ENCODE measurements at regions not wholly inside any gene's neighbourhood (a gene's known extent, or its start where the extent isn't known, plus 50 kb on each side); places are given as distances from the start of the nearest gene placed in this dataset.

DNA sequence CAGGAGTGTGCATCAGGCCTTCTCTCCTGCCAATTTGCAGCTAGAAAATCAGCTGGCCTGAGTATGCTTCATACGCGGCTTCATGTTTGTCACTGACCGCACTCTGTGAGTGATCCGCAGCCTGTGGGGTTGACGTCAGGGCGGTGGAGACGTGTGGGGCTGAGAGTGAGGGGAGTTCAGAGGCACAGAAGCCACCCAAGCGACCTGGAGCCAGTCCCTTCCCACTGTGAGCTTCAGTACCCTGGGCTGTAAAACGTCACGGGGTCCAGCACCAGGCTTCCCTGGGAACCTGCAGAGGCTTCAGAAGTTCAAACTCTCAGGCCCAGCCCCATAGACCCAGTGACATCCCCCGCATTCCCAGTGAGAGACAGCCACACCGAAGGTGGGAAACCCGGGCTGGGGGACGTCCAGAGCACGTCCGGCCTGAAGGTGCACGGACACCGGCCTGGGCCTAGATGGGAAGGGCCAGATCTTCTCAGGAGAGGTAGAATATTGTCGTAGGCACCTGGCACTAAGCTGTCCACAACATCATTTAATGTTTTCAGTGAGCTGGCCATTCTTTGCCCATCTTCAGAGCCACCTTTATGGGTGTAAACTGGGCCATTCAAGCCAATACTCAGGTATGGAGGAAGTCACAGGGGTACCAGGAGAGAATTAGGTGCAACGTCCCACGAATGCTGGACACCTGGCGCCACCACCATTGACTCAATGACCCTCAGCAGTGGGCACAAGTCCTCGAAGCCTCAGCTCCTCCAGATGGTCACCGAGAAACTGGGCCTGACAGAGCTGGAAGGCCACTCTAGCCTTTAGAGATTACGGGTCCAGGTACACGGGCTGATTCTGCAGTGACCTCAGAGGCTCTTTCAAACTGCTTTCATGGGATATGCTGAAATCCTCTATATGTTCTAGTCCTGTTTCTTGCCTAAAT is 235.6 kb upstream of the MYT1L start:
- TF ChIP-seq EP300 (IDR thresholded peaks at IDR 0.05) (no peak), POLR2A (IDR thresholded peaks at IDR 0.05) (no peak), POLR2AphosphoS5 (IDR thresholded peaks at IDR 0.05) (no peak)
- TF ChIP-seq, protein P1, sequence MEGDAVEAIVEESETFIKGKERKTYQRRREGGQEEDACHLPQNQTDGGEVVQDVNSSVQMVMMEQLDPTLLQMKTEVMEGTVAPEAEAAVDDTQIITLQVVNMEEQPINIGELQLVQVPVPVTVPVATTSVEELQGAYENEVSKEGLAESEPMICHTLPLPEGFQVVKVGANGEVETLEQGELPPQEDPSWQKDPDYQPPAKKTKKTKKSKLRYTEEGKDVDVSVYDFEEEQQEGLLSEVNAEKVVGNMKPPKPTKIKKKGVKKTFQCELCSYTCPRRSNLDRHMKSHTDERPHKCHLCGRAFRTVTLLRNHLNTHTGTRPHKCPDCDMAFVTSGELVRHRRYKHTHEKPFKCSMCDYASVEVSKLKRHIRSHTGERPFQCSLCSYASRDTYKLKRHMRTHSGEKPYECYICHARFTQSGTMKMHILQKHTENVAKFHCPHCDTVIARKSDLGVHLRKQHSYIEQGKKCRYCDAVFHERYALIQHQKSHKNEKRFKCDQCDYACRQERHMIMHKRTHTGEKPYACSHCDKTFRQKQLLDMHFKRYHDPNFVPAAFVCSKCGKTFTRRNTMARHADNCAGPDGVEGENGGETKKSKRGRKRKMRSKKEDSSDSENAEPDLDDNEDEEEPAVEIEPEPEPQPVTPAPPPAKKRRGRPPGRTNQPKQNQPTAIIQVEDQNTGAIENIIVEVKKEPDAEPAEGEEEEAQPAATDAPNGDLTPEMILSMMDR (IDR thresholded peaks at IDR 0.05): no peak
- no peaks in the 10 kb centered on the region for H3K9me3 ChIP-seq
- 83 to 90% methylated on average over 10 to 23 of the region's 26 CpGs for WGBS, 2 donors

DNA sequence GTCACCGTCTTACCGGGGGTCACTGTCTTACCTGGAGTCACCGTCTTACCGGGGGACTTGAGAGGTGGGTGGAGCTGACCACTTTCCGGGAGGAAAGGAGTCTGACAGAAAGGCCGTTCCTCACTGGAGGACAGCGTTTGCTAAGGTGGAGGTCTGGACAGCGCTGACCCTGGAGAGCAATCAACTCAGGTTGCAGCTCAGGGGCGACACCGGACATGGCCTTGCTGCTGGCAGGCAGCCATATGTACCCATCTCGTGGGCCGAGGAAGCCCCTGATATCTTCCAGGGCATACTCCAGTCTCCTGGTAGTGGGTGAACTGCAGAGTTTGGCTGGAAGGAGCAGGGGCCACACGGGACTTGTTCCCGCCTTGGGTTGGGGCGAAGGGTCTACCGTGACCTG is 234.6 kb upstream of the MYT1L start:
- WGBS, 2 donors: 89 to 90% methylated on average over 10 to 16 of the region's 16 CpGs

More for the DNA sequence above, 235.6 kb upstream of the MYT1L start:
- Histone ChIP-seq H3K4me3 (no peak overlapping the region), H3K4me1 (no peaks in the 10 kb centered on the region), H3K36me3 (no peaks in the 10 kb centered on the region), H3K27ac (no peak overlapping the region), H3K27me3 (no peaks in the 10 kb centered on the region)
- DNase-seq (no peak), ATAC-seq (ENCODE audit: low FRiP score in 2 of 2) (no peak)

DNA sequence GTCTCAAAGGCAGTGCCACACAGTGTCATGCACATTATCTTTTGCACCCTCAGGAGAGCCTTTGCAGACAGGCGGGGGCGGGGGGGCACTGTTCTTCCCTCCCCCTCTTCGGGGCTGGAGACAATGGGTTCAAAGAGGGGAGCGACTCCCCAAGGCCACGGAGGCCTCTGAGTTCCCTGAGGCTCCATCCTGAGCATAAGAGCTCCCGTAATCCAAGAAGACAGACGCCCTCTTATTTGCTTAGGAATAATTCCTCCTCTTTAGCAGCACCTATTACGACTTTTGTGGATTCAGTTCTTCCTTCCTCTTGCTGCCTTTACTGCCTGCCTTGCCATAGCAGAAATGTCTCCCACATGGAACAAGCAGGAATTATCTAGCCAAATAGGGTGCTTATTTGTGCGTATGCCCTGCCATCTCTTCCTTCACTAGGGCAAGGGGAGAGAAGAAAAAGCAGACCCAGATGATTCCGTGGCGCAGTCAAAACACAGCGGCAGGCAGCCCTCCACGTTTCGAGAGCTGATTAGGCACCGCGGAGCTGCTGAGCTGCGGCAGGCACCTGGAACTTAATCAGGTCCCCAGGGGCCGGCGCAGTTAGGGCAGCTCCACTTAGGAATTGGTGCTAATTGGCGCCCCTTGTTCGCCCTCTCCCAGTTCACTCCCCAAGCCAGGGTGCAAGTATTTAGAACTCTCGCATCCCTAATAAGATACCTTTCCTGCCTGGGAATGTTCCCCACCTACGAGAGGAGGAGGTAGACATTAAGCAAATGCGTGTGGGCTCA is 233.4 kb upstream of the MYT1L start:
- DNase-seq: no peak
- no peaks in the 10 kb centered on the region for H3K36me3 ChIP-seq

More for the DNA sequence above, 234.6 kb upstream of the MYT1L start:
- DNase-seq (no peak), ATAC-seq (ENCODE audit: low FRiP score in 2 of 2) (no peak)
- Histone ChIP-seq H3K4me1 (no peaks in the 10 kb centered on the region), H3K36me3 (no peaks in the 10 kb centered on the region), H3K9me3 (no peaks in the 10 kb centered on the region), H3K27ac (no peak overlapping the region), H3K27me3 (no peaks in the 10 kb centered on the region), H3K4me3 (no peak overlapping the region)
- TF ChIP-seq, protein P1 (IDR thresholded peaks at IDR 0.05): no peak
- no peak for TF ChIP-seq POLR2A (IDR thresholded peaks at IDR 0.05)
- TF ChIP-seq EP300 (IDR thresholded peaks at IDR 0.05): no peak
- no peak for TF ChIP-seq POLR2AphosphoS5 (IDR thresholded peaks at IDR 0.05)

DNA sequence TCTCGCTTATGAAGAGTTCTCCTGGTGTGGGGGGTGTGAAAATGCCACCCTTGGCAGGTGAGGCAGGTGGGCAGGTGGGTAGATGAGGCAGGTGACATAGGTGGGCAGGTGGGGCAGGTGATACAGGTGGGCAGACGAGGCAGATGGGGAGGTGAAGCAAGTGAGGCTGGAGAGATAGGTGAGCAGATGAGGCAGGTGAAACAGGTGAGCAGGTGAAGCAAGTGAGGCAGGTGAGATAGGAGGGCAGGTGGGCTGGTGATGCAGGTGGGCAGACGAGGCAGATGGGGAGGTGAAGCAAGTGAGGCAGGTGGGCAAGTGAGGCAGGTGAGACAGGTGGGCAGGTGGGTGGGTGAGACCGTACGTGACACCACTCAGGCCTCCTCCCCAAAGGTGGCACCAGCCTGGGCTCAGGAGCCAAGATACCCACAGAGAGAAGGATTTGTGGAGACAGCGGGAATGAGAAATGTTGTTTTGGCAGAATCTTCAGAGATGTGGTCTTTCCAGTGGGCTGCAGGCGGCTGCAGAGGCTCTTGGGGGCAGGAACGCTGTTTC is 232.3 kb upstream of the MYT1L start:
- no peaks in the 10 kb centered on the region for H3K27me3 ChIP-seq
- no peak overlapping the region for H3K27ac ChIP-seq
- H3K36me3 ChIP-seq: no peaks in the 10 kb centered on the region
- TF ChIP-seq EP300 (IDR thresholded peaks at IDR 0.05) (no peak), POLR2AphosphoS5 (IDR thresholded peaks at IDR 0.05) (no peak)
- no peaks in the 10 kb centered on the region for H3K9me3 ChIP-seq
- no peak overlapping the region for H3K4me3 ChIP-seq
- DNase-seq (no peak), ATAC-seq (ENCODE audit: low FRiP score in 2 of 2) (no peak)
- no peaks in the 10 kb centered on the region for H3K4me1 ChIP-seq
- 68 to 88% methylated on average over 8 of the region's 8 CpGs for WGBS, 2 donors

More for the DNA sequence above, 233.4 kb upstream of the MYT1L start:
- no peak for ATAC-seq (ENCODE audit: low FRiP score in 2 of 2)
- no peak overlapping the region for H3K4me3 ChIP-seq
- no peak overlapping the region for H3K27ac ChIP-seq
- H3K4me1 ChIP-seq: no peaks in the 10 kb centered on the region
- no peaks in the 10 kb centered on the region for H3K27me3 ChIP-seq
- H3K9me3 ChIP-seq: no peaks in the 10 kb centered on the region
- 56 to 73% methylated on average over 21 to 24 of the region's 24 CpGs for WGBS, 2 donors
- TF ChIP-seq POLR2A (IDR thresholded peaks at IDR 0.05): no peak
- TF ChIP-seq, protein P1 (IDR thresholded peaks at IDR 0.05): no peak
- TF ChIP-seq POLR2AphosphoS5 (IDR thresholded peaks at IDR 0.05): no peak
- no peak for TF ChIP-seq EP300 (IDR thresholded peaks at IDR 0.05)

DNA sequence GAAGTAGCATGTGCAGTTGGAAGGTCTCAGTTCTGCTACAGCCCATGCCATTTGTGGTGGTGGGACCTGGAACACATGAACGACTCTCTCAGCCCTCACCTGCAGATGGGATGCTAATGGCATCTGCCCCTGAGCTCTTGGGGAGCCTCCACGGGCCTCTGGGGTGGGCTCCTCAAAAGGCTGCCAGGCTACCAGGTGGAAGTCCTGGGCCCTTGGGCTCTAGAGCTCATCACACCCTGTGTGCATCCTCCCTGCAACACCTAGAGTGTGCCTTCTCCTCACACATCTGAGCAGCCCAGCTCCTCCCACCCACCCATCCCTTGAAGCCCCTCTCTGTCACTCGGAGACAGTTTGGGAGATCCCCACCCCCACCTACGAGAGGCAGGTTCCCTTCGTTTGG is 231.8 kb upstream of the MYT1L start:
- TF ChIP-seq EP300 (IDR thresholded peaks at IDR 0.05) (no peak), POLR2A (IDR thresholded peaks at IDR 0.05) (no peak), POLR2AphosphoS5 (IDR thresholded peaks at IDR 0.05) (no peak)
- TF ChIP-seq, protein P1 (IDR thresholded peaks at IDR 0.05): no peak

More for the DNA sequence above, 231.8 kb upstream of the MYT1L start:
- Histone ChIP-seq H3K27me3 (no peaks in the 10 kb centered on the region), H3K4me3 (no peak overlapping the region), H3K27ac (no peak overlapping the region), H3K36me3 (no peaks in the 10 kb centered on the region), H3K9me3 (no peaks in the 10 kb centered on the region), H3K4me1 (no peaks in the 10 kb centered on the region)
- 57 to 60% methylated on average over 3 to 5 of the region's 5 CpGs for WGBS, 2 donors
- ATAC-seq (ENCODE audit: low FRiP score in 2 of 2) (no peak), DNase-seq (no peak)
